ENCODE measurements at regions not wholly inside any gene's neighbourhood (a gene's known extent, or its start where the extent isn't known, plus 50 kb on each side); places are given as distances from the start of the nearest gene placed in this dataset.

DNA sequence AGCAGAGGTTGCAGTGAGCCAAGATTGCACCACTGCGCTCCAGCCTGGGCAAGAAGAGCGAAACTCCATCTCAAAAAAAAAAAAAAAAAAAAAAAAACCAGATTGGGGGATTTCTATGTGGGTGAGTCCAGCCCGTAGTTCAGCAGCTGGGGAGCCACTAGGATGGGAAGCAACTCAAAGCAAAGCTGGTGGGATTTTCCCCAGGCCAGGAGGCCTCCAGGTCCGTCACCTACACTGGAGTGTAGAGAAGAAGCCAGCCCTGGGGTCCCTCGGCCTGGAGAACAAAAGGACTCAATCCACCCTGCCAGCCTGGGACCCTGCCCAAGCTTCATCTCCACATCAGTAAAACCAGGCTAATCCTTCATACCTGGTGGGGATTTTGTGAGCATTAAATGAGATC, 121.3 kb upstream of the CACNA1A start:
- Histone ChIP-seq H3K4me1 (ENCODE audit: control insufficient read depth in 1 of 2, insufficient read depth in 2 of 2, low read length in 2 of 2) (no peaks in the 10 kb centered on the region), H3K4me3 (ENCODE audit: low read depth in 1 of 2, low read length in 2 of 2) (no peak overlapping the region), H3K36me3 (ENCODE audit: control insufficient read depth in 1 of 2, insufficient read depth in 2 of 2, low read length in 2 of 2) (no peaks in the 10 kb centered on the region), H3K9me3 (ENCODE audit: control insufficient read depth in 1 of 2, low read length in 2 of 2) (no peaks in the 10 kb centered on the region), H3K27me3 (ENCODE audit: low read depth, low read length) (peaks cover 10% of the 10 kb centered on the region), H3K27ac (ENCODE audit: low read length) (no peak overlapping the region)

DNA sequence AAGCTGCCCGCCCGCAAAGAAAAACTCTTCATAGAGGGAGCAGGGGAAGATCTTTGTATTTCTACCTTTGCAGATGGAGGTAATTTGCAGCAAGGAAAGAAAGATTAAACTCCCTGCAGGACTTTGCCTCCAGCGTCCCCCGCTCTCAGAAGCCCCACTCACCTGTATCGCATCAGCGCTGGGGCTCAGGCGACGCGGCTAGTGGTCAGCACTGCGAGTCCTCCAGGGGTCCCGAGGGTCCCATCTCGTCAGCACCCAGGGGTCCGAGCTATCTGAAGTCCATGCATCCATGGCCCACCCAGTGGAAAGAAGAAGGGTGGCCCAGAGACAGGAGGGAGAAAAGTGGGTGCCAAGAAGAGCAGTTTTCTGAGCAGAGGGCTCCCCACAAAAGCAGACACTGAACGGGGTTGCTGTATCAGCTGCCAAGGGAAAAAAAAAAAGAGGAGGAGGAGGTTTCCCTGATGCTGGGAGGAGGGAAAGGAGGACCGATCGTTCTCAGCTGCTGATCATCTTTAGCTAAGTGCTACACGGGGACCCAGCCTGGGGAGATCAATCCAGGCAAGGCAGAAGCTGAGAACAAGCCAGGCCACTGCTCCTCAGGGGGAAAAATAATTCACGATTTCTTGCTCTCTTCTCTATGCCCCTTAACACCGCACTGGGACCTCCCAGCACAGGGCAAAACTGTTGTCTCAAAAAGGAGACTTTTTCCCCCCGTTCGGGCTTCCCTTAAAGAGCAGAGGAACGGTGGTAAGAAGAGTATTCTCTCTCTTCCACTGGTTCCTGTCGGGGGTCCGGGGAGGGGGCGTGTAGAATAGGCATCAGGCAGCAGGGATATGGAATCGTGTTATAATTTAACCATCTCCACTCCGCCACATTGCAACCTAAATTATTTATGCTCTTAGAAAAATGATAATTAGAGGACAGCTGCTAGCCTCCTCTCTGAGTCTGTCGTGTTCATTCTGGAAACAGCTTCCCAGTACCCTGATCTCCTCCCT, 117.7 kb upstream of the CACNA1A start:
- Histone ChIP-seq H3K27ac (ENCODE audit: low read length) (no peak overlapping the region), H3K27me3 (ENCODE audit: low read depth, low read length) (peaks cover 7% of the 10 kb centered on the region)

DNA sequence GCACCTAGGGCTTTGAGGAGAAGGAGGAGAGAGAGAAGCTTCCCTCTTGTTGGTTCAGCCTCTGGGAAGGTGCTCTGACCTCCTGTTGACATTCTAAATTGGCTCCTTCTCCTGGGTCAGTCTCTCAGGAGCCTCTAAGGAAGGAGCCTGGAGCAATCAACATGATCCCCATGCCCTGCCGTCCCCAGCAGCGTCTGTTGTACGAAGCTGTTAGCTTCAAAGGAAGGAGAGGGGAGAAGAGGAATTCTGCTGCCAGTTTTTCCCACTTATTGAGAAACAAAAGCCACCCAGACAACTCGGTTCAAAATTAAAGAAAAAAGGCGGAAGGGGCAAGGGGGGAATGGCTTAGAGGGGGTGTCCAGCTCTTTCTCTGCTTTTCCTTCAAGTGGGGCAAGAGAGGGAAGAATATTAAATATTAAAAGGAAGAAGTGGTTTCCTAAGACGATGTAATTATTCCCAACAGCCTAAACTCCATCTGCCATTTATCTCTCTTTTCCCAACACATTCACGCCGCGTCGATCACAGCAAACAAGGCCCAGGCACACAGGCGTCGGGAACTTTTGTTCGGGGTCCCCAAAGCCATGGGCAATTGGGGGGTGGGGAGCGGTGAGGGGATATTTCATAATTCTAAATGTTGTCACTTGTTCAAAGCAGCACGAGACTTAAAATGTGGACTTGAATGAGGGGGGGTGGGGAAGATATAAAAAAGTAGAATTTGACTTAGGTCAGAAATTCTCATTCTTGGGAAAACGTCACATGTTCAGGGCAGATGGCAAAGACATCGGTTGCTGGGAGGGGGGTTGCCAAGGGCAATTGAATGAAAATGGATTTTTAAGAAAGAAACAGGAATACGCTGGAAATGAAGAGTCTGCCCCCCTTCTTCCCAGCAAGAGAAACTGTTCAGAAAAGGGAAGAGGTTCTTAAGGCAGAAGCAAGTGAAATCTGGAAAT, 116.8 kb upstream of the CACNA1A start:
- no peaks in the 10 kb centered on the region for H3K9me3 ChIP-seq (ENCODE audit: control insufficient read depth in 1 of 2, low read length in 2 of 2)
- no peak overlapping the region for H3K4me3 ChIP-seq (ENCODE audit: low read depth in 1 of 2, low read length in 2 of 2)
- no peaks in the 10 kb centered on the region for H3K36me3 ChIP-seq (ENCODE audit: control insufficient read depth in 1 of 2, insufficient read depth in 2 of 2, low read length in 2 of 2)
- H3K27ac ChIP-seq (ENCODE audit: low read length), result no peak overlapping the region
- H3K27me3 ChIP-seq (ENCODE audit: low read depth, low read length), result peaks cover 7% of the 10 kb centered on the region
- no peaks in the 10 kb centered on the region for H3K4me1 ChIP-seq (ENCODE audit: control insufficient read depth in 1 of 2, insufficient read depth in 2 of 2, low read length in 2 of 2)

More for the DNA sequence above, 117.7 kb upstream of the CACNA1A start:
- no peaks in the 10 kb centered on the region for H3K9me3 ChIP-seq (ENCODE audit: control insufficient read depth in 1 of 2, low read length in 2 of 2)
- no peak overlapping the region for H3K4me3 ChIP-seq (ENCODE audit: low read depth in 1 of 2, low read length in 2 of 2)
- no peaks in the 10 kb centered on the region for H3K36me3 ChIP-seq (ENCODE audit: control insufficient read depth in 1 of 2, insufficient read depth in 2 of 2, low read length in 2 of 2)
- H3K4me1 ChIP-seq (ENCODE audit: control insufficient read depth in 1 of 2, insufficient read depth in 2 of 2, low read length in 2 of 2), result no peaks in the 10 kb centered on the region

DNA sequence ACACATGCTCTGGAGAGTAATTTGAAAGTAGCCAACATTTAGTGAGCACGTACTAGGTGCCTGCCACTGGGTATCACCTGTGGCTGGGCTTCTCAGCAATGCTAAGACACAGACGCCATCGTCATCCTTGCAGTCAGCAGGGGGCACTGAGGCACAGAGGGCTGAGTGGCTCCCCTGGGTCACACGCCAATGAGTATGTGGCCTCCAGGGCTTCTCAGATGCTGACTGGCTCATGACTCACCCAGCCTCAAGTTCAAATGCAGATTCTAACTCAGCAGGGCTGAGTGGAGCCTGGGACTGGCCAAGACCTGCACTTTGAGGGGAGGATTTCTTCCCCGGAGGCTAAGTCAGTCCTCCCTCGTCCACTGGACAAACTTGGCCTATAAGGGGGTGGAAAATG, 115.1 kb upstream of the CACNA1A start:
- peaks cover 7% of the 10 kb centered on the region for H3K27me3 ChIP-seq (ENCODE audit: low read depth, low read length)

DNA sequence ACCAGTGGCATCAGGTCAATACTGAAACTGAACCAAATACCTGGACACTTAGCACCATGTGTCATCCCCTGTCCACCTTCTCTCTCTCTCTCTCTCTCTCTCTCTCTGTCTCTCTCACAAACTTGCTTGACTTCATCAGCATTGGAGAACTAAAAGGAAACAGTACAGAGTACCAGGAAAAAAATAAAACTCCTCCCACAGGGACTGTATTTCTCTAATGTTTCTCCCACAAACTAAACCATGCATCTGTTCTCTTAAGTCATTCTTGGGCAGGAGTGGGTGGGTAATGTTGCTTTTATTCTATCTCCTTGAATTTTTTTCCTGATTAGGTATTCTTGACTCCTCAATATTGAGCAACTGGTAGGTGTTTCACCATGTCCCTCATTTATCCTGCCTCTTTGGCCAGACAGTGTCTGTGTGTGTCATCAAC, 112.9 kb upstream of the CACNA1A start:
- H3K4me1 ChIP-seq (ENCODE audit: control insufficient read depth in 1 of 2, insufficient read depth in 2 of 2, low read length in 2 of 2), result no peaks in the 10 kb centered on the region
- H3K36me3 ChIP-seq (ENCODE audit: control insufficient read depth in 1 of 2, insufficient read depth in 2 of 2, low read length in 2 of 2), result no peaks in the 10 kb centered on the region
- H3K4me3 ChIP-seq (ENCODE audit: low read depth in 1 of 2, low read length in 2 of 2), result no peak overlapping the region
- no peak overlapping the region for H3K27ac ChIP-seq (ENCODE audit: low read length)
- no peaks in the 10 kb centered on the region for H3K9me3 ChIP-seq (ENCODE audit: control insufficient read depth in 1 of 2, low read length in 2 of 2)
- peaks cover 11% of the 10 kb centered on the region for H3K27me3 ChIP-seq (ENCODE audit: low read depth, low read length)

More for the DNA sequence above, 115.1 kb upstream of the CACNA1A start:
- no peak overlapping the region for H3K27ac ChIP-seq (ENCODE audit: low read length)
- H3K4me3 ChIP-seq (ENCODE audit: low read depth in 1 of 2, low read length in 2 of 2), result no peak overlapping the region
- no peaks in the 10 kb centered on the region for H3K9me3 ChIP-seq (ENCODE audit: control insufficient read depth in 1 of 2, low read length in 2 of 2)
- no peaks in the 10 kb centered on the region for H3K36me3 ChIP-seq (ENCODE audit: control insufficient read depth in 1 of 2, insufficient read depth in 2 of 2, low read length in 2 of 2)
- no peaks in the 10 kb centered on the region for H3K4me1 ChIP-seq (ENCODE audit: control insufficient read depth in 1 of 2, insufficient read depth in 2 of 2, low read length in 2 of 2)

DNA sequence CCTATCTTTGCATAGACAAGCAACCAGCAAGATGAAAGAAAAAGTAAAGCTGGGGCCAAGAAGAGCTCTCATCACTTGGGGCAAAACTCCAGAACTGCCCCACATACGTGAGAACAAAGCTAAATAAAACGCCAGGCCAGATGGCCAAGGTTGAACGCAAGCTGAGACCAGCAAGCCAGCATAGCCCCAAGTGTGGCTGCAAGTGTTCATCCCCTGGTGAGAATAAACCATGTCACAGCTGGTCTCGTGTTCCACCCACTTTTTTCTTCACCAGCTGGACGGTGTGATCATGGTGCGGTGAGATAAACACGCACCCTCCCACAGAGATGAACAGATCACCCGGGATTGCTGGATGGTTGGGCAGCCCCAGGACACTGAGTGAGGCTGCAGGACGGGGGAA, 109.6 kb upstream of the CACNA1A start:
- Histone ChIP-seq H3K27me3 (ENCODE audit: low read depth, low read length) (peaks cover 4% of the 10 kb centered on the region), H3K9me3 (ENCODE audit: control insufficient read depth in 1 of 2, low read length in 2 of 2) (no peaks in the 10 kb centered on the region), H3K36me3 (ENCODE audit: control insufficient read depth in 1 of 2, insufficient read depth in 2 of 2, low read length in 2 of 2) (no peaks in the 10 kb centered on the region), H3K27ac (ENCODE audit: low read length) (no peak overlapping the region), H3K4me3 (ENCODE audit: low read depth in 1 of 2, low read length in 2 of 2) (no peak overlapping the region), H3K4me1 (ENCODE audit: control insufficient read depth in 1 of 2, insufficient read depth in 2 of 2, low read length in 2 of 2) (no peaks in the 10 kb centered on the region)

DNA sequence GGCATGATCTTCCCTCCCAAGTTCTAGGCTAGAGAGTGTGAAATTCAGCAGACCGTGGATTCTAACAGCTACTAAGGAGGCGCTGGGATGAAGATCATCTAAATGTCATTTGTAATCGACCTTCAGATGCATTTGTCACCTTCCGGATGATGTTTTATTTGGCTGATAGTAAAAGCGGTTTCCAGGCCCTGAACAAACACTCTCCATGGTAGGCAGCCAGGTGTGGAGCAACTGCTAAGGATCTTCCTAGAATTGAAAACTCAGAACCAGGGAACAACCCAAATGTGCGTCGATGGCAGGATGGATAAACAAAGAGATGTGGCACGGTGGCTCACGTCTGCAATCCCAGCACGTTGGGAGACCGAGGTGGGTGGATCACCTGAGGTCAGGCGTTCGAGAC, 107.2 kb upstream of the CACNA1A start:
- Histone ChIP-seq H3K36me3 (ENCODE audit: control insufficient read depth in 1 of 2, insufficient read depth in 2 of 2, low read length in 2 of 2) (no peaks in the 10 kb centered on the region), H3K4me3 (ENCODE audit: low read depth in 1 of 2, low read length in 2 of 2) (no peak overlapping the region), H3K27ac (ENCODE audit: low read length) (no peak overlapping the region), H3K4me1 (ENCODE audit: control insufficient read depth in 1 of 2, insufficient read depth in 2 of 2, low read length in 2 of 2) (no peaks in the 10 kb centered on the region), H3K9me3 (ENCODE audit: control insufficient read depth in 1 of 2, low read length in 2 of 2) (no peaks in the 10 kb centered on the region), H3K27me3 (ENCODE audit: low read depth, low read length) (peaks cover 4% of the 10 kb centered on the region)

DNA sequence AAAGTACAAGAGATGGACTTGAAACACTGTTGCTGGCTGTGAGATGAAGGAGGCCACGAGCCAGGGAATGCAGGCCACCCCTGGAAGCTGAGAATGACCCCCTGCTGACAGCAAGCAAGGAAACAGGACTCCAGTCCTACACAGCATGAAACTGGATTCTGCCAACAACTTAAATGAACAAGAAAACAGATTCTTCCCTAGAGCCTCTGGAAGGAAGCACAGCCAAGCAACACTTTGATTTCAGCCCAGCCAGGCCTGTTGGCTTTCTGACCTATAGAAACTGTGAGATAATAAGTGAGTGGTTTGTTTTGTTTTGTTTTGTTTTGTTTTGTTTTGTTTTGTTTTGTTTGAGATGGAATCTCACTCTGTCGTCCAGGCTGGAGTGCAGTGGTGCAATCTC, 105.3 kb upstream of the CACNA1A start:
- Histone ChIP-seq H3K27ac (ENCODE audit: low read length) (no peak overlapping the region), H3K4me3 (ENCODE audit: low read depth in 1 of 2, low read length in 2 of 2) (no peak overlapping the region), H3K9me3 (ENCODE audit: control insufficient read depth in 1 of 2, low read length in 2 of 2) (no peaks in the 10 kb centered on the region), H3K4me1 (ENCODE audit: control insufficient read depth in 1 of 2, insufficient read depth in 2 of 2, low read length in 2 of 2) (no peaks in the 10 kb centered on the region), H3K36me3 (ENCODE audit: control insufficient read depth in 1 of 2, insufficient read depth in 2 of 2, low read length in 2 of 2) (no peaks in the 10 kb centered on the region), H3K27me3 (ENCODE audit: low read depth, low read length) (peaks cover 4% of the 10 kb centered on the region)

DNA sequence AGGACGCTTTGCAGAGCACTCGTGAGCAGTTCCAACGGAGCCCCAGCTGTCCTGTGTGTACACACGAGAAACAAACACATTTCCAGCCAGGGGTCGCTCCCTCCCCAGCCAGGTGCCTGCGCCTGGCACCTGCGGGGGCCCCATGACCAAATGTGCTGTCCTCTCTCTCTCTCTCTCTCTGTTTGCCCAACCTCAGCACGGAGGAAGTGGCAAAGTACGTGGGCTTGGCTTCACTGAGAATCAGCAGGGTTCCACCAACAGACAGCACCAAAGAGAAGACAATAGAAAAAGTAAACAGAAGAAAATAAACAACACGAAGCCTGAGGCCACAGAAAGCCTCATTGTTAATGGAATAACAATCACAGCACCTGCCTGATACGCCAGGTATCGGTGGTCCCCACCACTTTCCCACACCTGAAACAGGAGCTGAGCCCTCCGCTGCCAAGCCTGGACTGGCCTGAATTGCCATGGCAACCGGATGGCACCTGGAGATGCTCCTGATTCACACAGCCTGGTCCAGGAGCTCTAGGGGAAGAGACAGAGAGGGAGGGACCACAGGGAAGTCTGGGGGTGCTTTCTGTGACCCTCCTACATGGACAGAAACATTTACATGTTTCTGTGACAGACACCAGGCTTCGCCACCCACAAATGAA, 103.9 kb upstream of the CACNA1A start:
- Histone ChIP-seq H3K27me3 (ENCODE audit: low read depth, low read length) (peaks cover 4% of the 10 kb centered on the region), H3K27ac (ENCODE audit: low read length) (no peak overlapping the region), H3K4me1 (ENCODE audit: control insufficient read depth in 1 of 2, insufficient read depth in 2 of 2, low read length in 2 of 2) (no peaks in the 10 kb centered on the region)

DNA sequence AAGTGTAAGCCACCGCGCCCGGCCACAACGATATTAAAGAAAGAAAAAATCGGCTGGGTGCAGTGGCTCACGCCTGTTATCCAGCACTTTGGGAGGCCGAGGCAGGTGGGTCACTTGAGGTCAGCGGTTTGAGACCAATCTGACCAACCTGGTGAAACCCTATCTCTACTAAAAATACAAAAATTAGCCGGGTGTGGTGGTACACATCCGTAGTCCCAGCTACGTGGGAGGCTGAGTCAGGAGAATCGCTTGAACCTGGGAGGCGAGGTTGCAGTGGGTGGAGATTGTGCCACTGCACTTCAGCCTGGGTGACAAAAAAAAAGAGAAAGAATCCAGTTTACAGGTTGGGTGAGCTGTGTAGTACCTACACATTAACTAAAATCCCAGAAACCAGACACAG, 99.9 kb upstream of the CACNA1A start:
- no peaks in the 10 kb centered on the region for H3K27me3 ChIP-seq (ENCODE audit: low read depth, low read length)
- H3K4me3 ChIP-seq (ENCODE audit: low read depth in 1 of 2, low read length in 2 of 2), result no peak overlapping the region
- no peaks in the 10 kb centered on the region for H3K4me1 ChIP-seq (ENCODE audit: control insufficient read depth in 1 of 2, insufficient read depth in 2 of 2, low read length in 2 of 2)
- H3K36me3 ChIP-seq (ENCODE audit: control insufficient read depth in 1 of 2, insufficient read depth in 2 of 2, low read length in 2 of 2), result no peaks in the 10 kb centered on the region
- H3K9me3 ChIP-seq (ENCODE audit: control insufficient read depth in 1 of 2, low read length in 2 of 2), result no peaks in the 10 kb centered on the region
- no peak overlapping the region for H3K27ac ChIP-seq (ENCODE audit: low read length)

More for the DNA sequence above, 103.9 kb upstream of the CACNA1A start:
- Histone ChIP-seq H3K4me3 (ENCODE audit: low read depth in 1 of 2, low read length in 2 of 2) (no peak overlapping the region), H3K36me3 (ENCODE audit: control insufficient read depth in 1 of 2, insufficient read depth in 2 of 2, low read length in 2 of 2) (no peaks in the 10 kb centered on the region), H3K9me3 (ENCODE audit: control insufficient read depth in 1 of 2, low read length in 2 of 2) (no peaks in the 10 kb centered on the region)
